HG03045 (cell line): ENCODE measurements at regions not wholly inside any gene's neighbourhood (a gene's known extent, or its start where the extent isn't known, plus 50 kb on each side); places are given as distances from the start of the nearest gene placed in this dataset.
"Not testable (repeated sequence)": the region's sequence is repeated elsewhere in the genome, so short reads cannot be mapped to it uniquely, and the experiment has no call there.

ENCODE experiments used
- ATAC-seq: cut with Tn5 transposase; IDR thresholded peaks from one replicate; pipeline ENCODE4 v1.9.1; 2021; ENCODE audit warnings: mild to moderate bottlenecking, moderate library complexity; ENCODE audit not compliant: unreplicated experiment

- ATAC-seq: no peak
Measured at GRCh38 chr4:148692242-148692641, 250.0 kb upstream of the NR3C2 start.

GRCh38 chr4:148686449-148686848 lies 244.2 kb upstream of the NR3C2 start:
- ATAC-seq: no peak

GRCh38 chr4:148684638-148685037 lies 242.4 kb upstream of the NR3C2 start:
- no peak for ATAC-seq

- ATAC-seq: no peak
Measured at GRCh38 chr4:148680884-148681283, 238.7 kb upstream of the NR3C2 start.

GRCh38 chr4:148676344-148676743 lies 234.1 kb upstream of the NR3C2 start:
- ATAC-seq: no peak

GRCh38 chr4:148674876-148675275 lies 232.7 kb upstream of the NR3C2 start:
- ATAC-seq: no peak

GRCh38 chr4:148664636-148665035 lies 222.4 kb upstream of the NR3C2 start:
- ATAC-seq: no peak

GRCh38 chr4:148654131-148654530 lies 211.9 kb upstream of the NR3C2 start:
- ATAC-seq: no peak

- ATAC-seq: no peak
Measured at GRCh38 chr4:148653681-148654080, 211.5 kb upstream of the NR3C2 start.

- no peak for ATAC-seq
Measured at GRCh38 chr4:148651991-148652390, 209.8 kb upstream of the NR3C2 start.

GRCh38 chr4:148649652-148650331 lies 207.6 kb upstream of the NR3C2 start:
- ATAC-seq: no peak

- ATAC-seq: no peak
Measured at GRCh38 chr4:148643851-148644250, 201.6 kb upstream of the NR3C2 start.

GRCh38 chr4:148642907-148643306 lies 200.7 kb upstream of the NR3C2 start:
- no peak for ATAC-seq

- not testable (repeated sequence) for ATAC-seq
Measured at GRCh38 chr4:148638079-148638478, 195.9 kb upstream of the NR3C2 start.

- not testable (repeated sequence) for ATAC-seq
Measured at GRCh38 chr4:148637453-148637852, 195.2 kb upstream of the NR3C2 start.

- ATAC-seq: no peak
Measured at GRCh38 chr4:148634476-148634875, 192.3 kb upstream of the NR3C2 start.

- no peak for ATAC-seq
Measured at GRCh38 chr4:148633720-148634119, 191.5 kb upstream of the NR3C2 start.

- ATAC-seq: no peak
Measured at GRCh38 chr4:148632476-148632875, 190.3 kb upstream of the NR3C2 start.

GRCh38 chr4:148630051-148630450 lies 187.8 kb upstream of the NR3C2 start:
- ATAC-seq: no peak

- no peak for ATAC-seq
Measured at GRCh38 chr4:148618856-148619255, 176.6 kb upstream of the NR3C2 start.

- no peak for ATAC-seq
Measured at GRCh38 chr4:148608968-148609367, 166.8 kb upstream of the NR3C2 start.

- ATAC-seq: not testable (repeated sequence)
Measured at GRCh38 chr4:148598418-148599207, 156.4 kb upstream of the NR3C2 start.
